ENCODE measurements at regions not wholly inside any gene's neighbourhood (a gene's known extent, or its start where the extent isn't known, plus 50 kb on each side); places are given as distances from the start of the nearest gene placed in this dataset.

GRCh38 chr9:84512493-84512892, 157.0 kb upstream of the NTRK2 start:
- H3K27ac ChIP-seq: no peak overlapping the region
- no peaks in the 10 kb centered on the region for H3K27me3 ChIP-seq
- intact Hi-C loops (cut with DNase I): no loop called here
- H3K9me3 ChIP-seq: no peaks in the 10 kb centered on the region
- no peak for DNase-seq (ENCODE audit: extremely low spot score in 2 of 2)
- no peaks in the 10 kb centered on the region for H3K36me3 ChIP-seq
- no peaks in the 10 kb centered on the region for H3K4me1 ChIP-seq
- no peak overlapping the region for H3K4me3 ChIP-seq
- no peak for TF ChIP-seq POLR2A (IDR thresholded peaks at IDR 0.05)
- TF ChIP-seq POLR2AphosphoS5 (IDR thresholded peaks at IDR 0.05; ENCODE audit: insufficient read depth in 1 of 2, low read depth in 1 of 2): no peak
- no peak for TF ChIP-seq CTCF (IDR thresholded peaks at IDR 0.05)

- H3K9me3 ChIP-seq: no peaks in the 10 kb centered on the region
- TF ChIP-seq POLR2A (IDR thresholded peaks at IDR 0.05) (no peak), POLR2AphosphoS5 (IDR thresholded peaks at IDR 0.05; ENCODE audit: insufficient read depth in 1 of 2, low read depth in 1 of 2) (no peak), CTCF (IDR thresholded peaks at IDR 0.05) (no peak)
- intact Hi-C loops (cut with DNase I): no loop called here
Observed at GRCh38 chr9:84513473-84513872, 156.1 kb upstream of the NTRK2 start.

GRCh38 chr9:84513979-84514378, 155.6 kb upstream of the NTRK2 start:
- no peak overlapping the region for H3K27ac ChIP-seq
- intact Hi-C loops (cut with DNase I): no loop called here
- no peaks in the 10 kb centered on the region for H3K27me3 ChIP-seq
- TF ChIP-seq POLR2AphosphoS5 (IDR thresholded peaks at IDR 0.05; ENCODE audit: insufficient read depth in 1 of 2, low read depth in 1 of 2): no peak
- no peak for TF ChIP-seq CTCF (IDR thresholded peaks at IDR 0.05)
- TF ChIP-seq POLR2A (IDR thresholded peaks at IDR 0.05): no peak
- no peaks in the 10 kb centered on the region for H3K36me3 ChIP-seq
- H3K4me1 ChIP-seq: no peaks in the 10 kb centered on the region
- DNase-seq (ENCODE audit: extremely low spot score in 2 of 2): no peak
- no peaks in the 10 kb centered on the region for H3K9me3 ChIP-seq
- H3K4me3 ChIP-seq: no peak overlapping the region

More at GRCh38 chr9:84513473-84513872, 156.1 kb upstream of the NTRK2 start:
- Histone ChIP-seq H3K4me3 (no peak overlapping the region), H3K27me3 (no peaks in the 10 kb centered on the region), H3K4me1 (no peaks in the 10 kb centered on the region), H3K27ac (no peak overlapping the region), H3K36me3 (no peaks in the 10 kb centered on the region)
- no peak for DNase-seq (ENCODE audit: extremely low spot score in 2 of 2)

GRCh38 chr9:84514421-84514820, 155.1 kb upstream of the NTRK2 start:
- no peaks in the 10 kb centered on the region for H3K27me3 ChIP-seq
- no peak for DNase-seq (ENCODE audit: extremely low spot score in 2 of 2)
- H3K4me3 ChIP-seq: no peak overlapping the region
- TF ChIP-seq POLR2AphosphoS5 (IDR thresholded peaks at IDR 0.05; ENCODE audit: insufficient read depth in 1 of 2, low read depth in 1 of 2) (no peak), POLR2A (IDR thresholded peaks at IDR 0.05) (no peak), CTCF (IDR thresholded peaks at IDR 0.05) (no peak)
- H3K27ac ChIP-seq: no peak overlapping the region
- no peaks in the 10 kb centered on the region for H3K4me1 ChIP-seq
- no peaks in the 10 kb centered on the region for H3K9me3 ChIP-seq
- intact Hi-C loops (cut with DNase I): no loop called here
- no peaks in the 10 kb centered on the region for H3K36me3 ChIP-seq

GRCh38 chr9:84517026-84517425, 152.5 kb upstream of the NTRK2 start:
- H3K36me3 ChIP-seq: no peaks in the 10 kb centered on the region
- TF ChIP-seq CTCF (IDR thresholded peaks at IDR 0.05) (no peak), POLR2A (IDR thresholded peaks at IDR 0.05) (no peak), POLR2AphosphoS5 (IDR thresholded peaks at IDR 0.05; ENCODE audit: insufficient read depth in 1 of 2, low read depth in 1 of 2) (no peak)
- no peaks in the 10 kb centered on the region for H3K4me1 ChIP-seq
- DNase-seq (ENCODE audit: extremely low spot score in 2 of 2): no peak
- no peaks in the 10 kb centered on the region for H3K9me3 ChIP-seq
- H3K4me3 ChIP-seq: no peak overlapping the region
- H3K27ac ChIP-seq: no peak overlapping the region
- H3K27me3 ChIP-seq: no peaks in the 10 kb centered on the region
- intact Hi-C loops (cut with DNase I): no loop called here

Data from vagina (tissue), 2 donors.